GM21737 (cell line): ENCODE measurements at regions not wholly inside any gene's neighbourhood (a gene's known extent, or its start where the extent isn't known, plus 50 kb on each side); places are given as distances from the start of the nearest gene placed in this dataset.
"Not testable (repeated sequence)": the region's sequence is repeated elsewhere in the genome, so short reads cannot be mapped to it uniquely, and the experiment has no call there.

Experiments
- ATAC-seq: cut with Tn5 transposase; IDR thresholded peaks from one replicate; pipeline ENCODE4 v1.9.1; 2021; ENCODE audit warnings: mild to moderate bottlenecking, moderate library complexity; ENCODE audit not compliant: unreplicated experiment

DNA sequence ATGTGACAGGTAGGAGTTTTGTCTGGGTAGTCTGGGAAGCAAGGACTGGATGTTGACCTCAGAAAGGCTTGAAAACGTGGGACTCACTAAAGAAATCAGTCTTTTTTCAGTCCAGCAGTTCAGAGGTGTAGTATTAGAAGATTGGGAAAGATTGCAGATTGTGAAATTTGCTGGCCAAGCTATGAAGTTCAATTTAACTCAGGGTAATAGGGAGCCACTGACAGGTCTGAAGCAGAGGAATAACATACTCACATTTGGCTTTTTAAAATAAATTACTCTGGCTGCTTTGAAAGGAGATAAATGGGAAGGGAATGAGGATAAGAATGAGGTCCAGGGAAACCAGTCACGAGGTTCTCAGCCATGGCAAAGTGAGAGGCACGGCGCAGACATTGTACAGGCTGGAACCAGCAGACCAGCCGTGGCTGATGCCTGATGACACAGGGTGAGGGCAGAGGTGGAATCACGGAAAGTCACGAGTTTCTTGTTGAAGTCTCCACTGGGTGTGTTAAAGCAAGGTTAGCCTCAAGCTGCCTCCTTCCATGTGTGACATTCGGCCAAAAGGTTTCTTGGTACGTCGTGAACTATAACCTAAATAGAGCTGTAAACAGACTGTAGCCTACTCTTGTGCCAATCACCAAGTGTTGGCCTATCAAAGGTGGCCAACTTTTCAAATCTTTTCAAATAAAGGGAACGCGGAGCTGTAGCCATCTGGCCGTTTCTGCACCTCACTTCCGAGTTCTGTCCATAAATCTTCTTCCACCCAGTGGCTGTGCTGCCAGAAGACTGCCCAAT lies 377.6 kb downstream of the IRS2 start:
- ATAC-seq: no peak

GRCh38 chr13:109406376-109406992 lies 379.9 kb downstream of the IRS2 start:
- ATAC-seq: no peak

DNA sequence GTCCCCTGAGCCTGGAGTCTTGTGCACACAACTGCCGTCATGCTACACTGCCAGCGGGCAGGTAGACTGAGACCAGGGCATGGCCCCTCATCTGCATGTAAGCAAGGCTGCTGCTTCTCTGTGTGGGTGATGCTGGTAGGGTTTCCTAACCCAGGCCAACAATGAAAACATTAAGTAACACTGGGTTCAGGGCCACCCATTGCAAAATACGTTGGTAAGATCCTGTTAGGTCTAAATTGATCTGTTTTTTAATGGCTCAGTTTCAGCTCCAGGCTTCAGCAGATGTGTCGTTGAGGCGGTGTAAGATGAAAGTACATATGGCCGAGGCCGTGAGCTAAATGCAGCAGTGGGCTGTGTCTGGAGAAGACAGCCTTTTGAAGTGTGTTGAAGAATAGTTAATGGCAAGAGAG lies 383.4 kb downstream of the IRS2 start:
- no peak for ATAC-seq

GRCh38 chr13:109401891-109402290 lies 384.5 kb downstream of the IRS2 start:
- no peak for ATAC-seq

- ATAC-seq: no peak
Measured at GRCh38 chr13:109401307-109401706, 385.1 kb downstream of the IRS2 start.

- no peak for ATAC-seq
Measured at GRCh38 chr13:109400624-109401257, 385.6 kb downstream of the IRS2 start.

GRCh38 chr13:109400209-109400608 lies 386.2 kb downstream of the IRS2 start:
- no peak for ATAC-seq

DNA sequence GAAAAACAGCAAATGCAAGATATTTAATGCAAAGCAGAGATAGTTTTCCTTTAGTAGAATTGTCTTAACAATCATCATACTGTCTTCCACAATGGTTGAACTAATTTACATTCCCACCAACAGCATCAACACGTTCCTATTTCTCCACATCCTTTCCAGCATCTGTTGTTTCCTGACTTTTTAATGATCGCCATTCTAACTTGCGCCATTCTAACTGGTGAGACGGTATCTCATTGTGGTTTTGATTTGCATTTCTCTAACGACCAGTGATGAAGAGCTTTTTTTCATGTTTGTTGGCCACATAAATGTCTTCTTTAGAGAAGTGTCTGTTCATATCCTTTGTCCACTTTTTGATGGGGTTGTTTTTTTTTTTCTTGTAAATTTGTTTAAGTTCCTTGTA lies 388.3 kb downstream of the IRS2 start:
- not testable (repeated sequence) for ATAC-seq

DNA sequence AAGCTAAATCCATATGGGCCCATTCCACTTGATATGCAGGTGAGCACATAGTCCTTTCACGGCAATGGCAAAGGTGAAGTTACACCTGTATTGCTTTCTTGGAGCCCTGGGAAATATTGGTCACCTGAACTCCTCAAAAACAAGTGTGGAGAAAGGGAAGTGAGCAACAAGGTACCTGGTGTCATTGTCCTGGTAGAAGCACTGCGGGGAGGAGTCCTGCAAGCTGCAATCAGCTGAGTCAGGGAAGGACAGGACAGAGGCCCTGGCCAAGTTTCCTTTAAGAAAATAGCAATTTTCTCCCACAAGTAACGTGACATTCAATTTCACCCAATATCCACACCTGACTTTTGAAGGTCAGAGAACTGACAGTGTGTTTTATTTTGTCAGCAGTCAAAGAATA lies 389.1 kb downstream of the IRS2 start:
- ATAC-seq: no peak

DNA sequence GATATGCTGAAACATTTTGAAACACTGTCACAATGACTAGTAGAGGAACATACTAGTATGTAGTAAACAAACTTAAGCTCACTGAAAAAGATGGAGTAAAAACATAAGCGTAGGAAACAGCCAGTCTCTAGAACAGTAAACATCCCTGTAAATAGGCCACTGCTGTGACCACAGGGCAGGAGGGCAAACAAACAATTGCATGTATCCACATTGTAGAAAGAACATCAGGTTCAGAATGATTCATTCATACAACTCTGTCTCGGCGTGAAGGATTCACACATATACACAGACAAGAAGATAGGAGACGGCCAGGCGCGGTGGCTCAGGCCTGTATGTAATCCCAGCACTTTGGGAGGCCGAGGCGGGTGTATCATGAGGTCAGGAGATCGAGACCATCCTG lies 390.1 kb downstream of the IRS2 start:
- no peak for ATAC-seq

DNA sequence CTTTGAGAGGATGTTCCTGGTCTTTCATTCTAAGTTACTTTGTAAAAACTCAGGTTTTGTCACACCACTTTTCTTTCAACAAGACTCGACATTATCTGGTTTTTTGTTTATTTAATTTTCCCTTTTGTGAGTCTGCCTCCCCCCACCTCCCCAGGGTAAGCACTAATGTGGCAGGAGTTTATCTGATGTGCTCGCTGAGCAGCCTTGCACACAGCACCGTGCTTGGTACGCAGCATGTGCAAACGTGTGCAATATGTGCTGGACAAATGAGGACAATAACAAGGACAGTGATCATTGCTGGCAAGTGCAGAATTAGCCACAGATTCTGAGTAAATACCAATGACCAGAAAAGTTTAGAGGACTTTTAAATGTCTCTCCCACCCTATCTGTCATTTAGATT lies 391.4 kb downstream of the IRS2 start:
- no peak for ATAC-seq

GRCh38 chr13:109394311-109394988 lies 391.9 kb downstream of the IRS2 start:
- no peak for ATAC-seq

GRCh38 chr13:109393045-109393444 lies 393.3 kb downstream of the IRS2 start:
- ATAC-seq: no peak

DNA sequence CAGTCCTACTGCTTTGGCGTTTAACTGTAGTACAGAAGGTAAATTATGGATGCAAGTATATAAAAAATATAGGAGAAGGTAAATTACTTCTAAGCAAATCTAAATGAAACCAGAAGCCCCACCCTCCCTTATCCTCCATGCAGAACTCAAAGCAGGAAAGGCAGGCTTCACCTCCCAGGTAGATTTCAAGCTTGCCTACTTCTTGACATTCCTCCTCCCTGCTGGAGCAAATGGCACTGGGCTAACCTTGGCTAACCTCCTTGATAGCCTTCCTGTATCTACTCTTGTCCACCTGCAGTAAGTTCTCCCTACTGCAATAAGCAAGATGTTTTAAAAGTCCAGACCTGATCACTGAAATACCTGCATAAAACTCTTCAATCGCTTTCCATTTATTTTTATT lies 396.0 kb downstream of the IRS2 start:
- no peak for ATAC-seq

DNA sequence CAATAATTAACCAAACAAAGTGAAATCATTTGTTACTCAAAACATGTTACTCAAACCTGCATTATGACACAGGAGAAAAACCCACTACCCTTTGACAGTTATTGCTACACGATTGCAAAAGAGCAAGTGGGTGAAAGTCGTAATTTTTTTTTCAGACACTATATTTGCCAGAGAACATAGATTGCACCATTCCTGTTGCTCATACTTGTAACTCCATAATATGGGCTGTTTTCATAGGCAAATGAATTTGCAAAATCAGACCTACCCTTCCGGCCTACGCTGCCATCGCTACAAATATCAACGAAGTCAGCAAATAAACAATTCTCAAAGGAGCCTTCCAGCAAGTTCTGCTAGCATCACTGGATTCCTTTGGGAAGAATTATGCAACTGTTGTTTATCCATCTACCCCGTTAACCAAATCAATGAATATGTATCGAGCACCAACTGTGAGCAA lies 396.5 kb downstream of the IRS2 start:
- ATAC-seq: no peak

GRCh38 chr13:109389456-109389855 lies 396.9 kb downstream of the IRS2 start:
- no peak for ATAC-seq

DNA sequence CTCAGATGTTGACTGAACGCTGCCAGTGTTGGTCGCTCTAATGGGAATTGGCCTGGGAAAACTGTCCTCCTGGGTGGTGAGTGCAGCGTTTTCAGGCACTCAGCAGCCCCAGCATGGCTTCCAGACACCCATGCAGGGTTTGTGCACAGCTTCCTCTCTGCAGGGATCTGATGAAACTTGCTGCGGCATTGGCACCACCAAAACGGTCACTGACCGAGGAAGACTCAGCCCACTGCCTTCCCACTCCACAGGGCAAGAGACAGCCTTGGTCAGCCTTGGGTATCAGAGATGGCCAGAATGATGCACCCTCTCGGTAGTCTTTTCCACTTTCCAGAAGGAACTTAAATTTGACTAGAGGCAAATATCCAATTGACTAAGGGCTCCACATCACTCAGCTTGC lies 398.9 kb downstream of the IRS2 start:
- ATAC-seq: no peak

GRCh38 chr13:109385242-109385560 lies 401.2 kb downstream of the IRS2 start:
- ATAC-seq: no peak

- ATAC-seq: no peak
Measured at GRCh38 chr13:109384491-109385241, 401.7 kb downstream of the IRS2 start.

- ATAC-seq: no peak
Measured at GRCh38 chr13:109383683-109384082, 402.7 kb downstream of the IRS2 start.
